Mammary epithelial cell (primary cell): ENCODE measurements at regions not wholly inside any gene's neighbourhood (a gene's known extent, or its start where the extent isn't known, plus 50 kb on each side); places are given as distances from the start of the nearest gene placed in this dataset.

ENCODE experiments used
- CTCF ChIP-seq, 2 donors: IDR thresholded peaks in 1 of 2; conservative IDR thresholded peaks in 1 of 2; 2 replicates each; pipeline ENCODE4 v1.5.1; 2011 to 2012; ENCODE audit warnings: inconsistent platforms in 2 of 2, low read length in 2 of 2, mild to moderate bottlenecking in 2 of 2, control low read depth in 1 of 2, low read depth in 1 of 2; ENCODE audit not compliant: insufficient read depth in 1 of 2; ENCODE audit errors: extremely low read depth in 1 of 2
- EZH2 ChIP-seq: IDR thresholded peaks from 2 replicates; pipeline ENCODE4 v1.6.1; 2012; ENCODE audit warnings: low read length, inconsistent platforms, borderline replicate concordance

- no peak for TF ChIP-seq CTCF (conservative IDR thresholded peaks at IDR 0.05 in 1 of 2, IDR thresholded peaks at IDR 0.05 in 1 of 2; ENCODE audit: extremely low read depth in 1 of 2, insufficient read depth in 1 of 2, low read depth in 1 of 2, low read length in 2 of 2)
- no peak for TF ChIP-seq EZH2
These were observed 195.2 kb upstream of the COX10 start for GRCh38 chr17:13874134-13874533.
